ENCODE measurements at regions not wholly inside any gene's neighbourhood (a gene's known extent, or its start where the extent isn't known, plus 50 kb on each side); places are given as distances from the start of the nearest gene placed in this dataset.
"Not testable (repeated sequence)": the region's sequence is repeated elsewhere in the genome, so short reads cannot be mapped to it uniquely, and the experiment has no call there.

- intact Hi-C loops (cut with micrococcal nuclease); H3K4me1 ChIP-seq (ENCODE audit: insufficient read depth, low read length): not testable (repeated sequence)
Measured at GRCh38 chr22:10755350-10755749, 4772.6 kb upstream of the OR11H1 start.

DNA sequence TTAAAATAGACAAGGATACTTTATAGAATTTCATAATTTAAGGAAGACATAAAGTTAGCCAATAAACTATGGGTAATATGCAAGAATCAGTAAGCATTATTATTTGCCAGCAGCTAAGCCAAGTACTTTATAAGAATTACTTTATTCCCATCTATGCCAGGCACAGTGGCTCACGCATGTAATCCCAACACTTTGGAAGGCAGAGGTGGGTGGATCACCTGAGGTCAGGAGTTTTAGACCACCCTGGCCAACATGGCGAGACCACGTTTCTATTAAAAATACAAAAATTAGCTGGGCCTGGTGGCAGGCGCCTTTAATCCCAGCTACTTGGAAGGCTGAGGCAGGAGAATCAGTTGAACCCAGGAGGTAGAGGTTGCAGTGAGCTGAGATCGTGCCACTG, 4767.6 kb upstream of the OR11H1 start:
- H3K27me3 Mint-ChIP-seq; H3K27ac Mint-ChIP-seq; H3K4me1 ChIP-seq (ENCODE audit: insufficient read depth, low read length); H3K4me3 Mint-ChIP-seq; H3K9me3 ChIP-seq (ENCODE audit: control insufficient read depth in 1 of 2, low read length in 2 of 2); POLR2A ChIA-PET (ENCODE audit: partially characterized antibody); intact Hi-C loops (cut with micrococcal nuclease); H3K27ac ChIP-seq (ENCODE audit: low read depth, low read length); H3K4me3 ChIP-seq (ENCODE audit: low read length in 2 of 2); H3K27me3 ChIP-seq (ENCODE audit: insufficient read depth, low read length); H3K36me3 Mint-ChIP-seq; H3K4me1 Mint-ChIP-seq; DNase-seq; CTCF ChIA-PET (ENCODE audit: partially characterized antibody); H3K36me3 ChIP-seq (ENCODE audit: insufficient read depth, low read length): not testable (repeated sequence)
- peaks cover 3 to 56% (median 43%) of the 10 kb centered on the region in 8 donors for H3K9me3 Mint-ChIP-seq

More at GRCh38 chr22:10755350-10755749, 4772.6 kb upstream of the OR11H1 start:
- H3K27me3 Mint-ChIP-seq; POLR2A ChIA-PET (ENCODE audit: partially characterized antibody); H3K36me3 Mint-ChIP-seq; H3K4me3 ChIP-seq (ENCODE audit: low read length in 2 of 2); H3K4me3 Mint-ChIP-seq; H3K9me3 ChIP-seq (ENCODE audit: control insufficient read depth in 1 of 2, low read length in 2 of 2); DNase-seq; H3K27me3 ChIP-seq (ENCODE audit: insufficient read depth, low read length); H3K4me1 Mint-ChIP-seq; CTCF ChIA-PET (ENCODE audit: partially characterized antibody); H3K27ac ChIP-seq (ENCODE audit: low read depth, low read length); H3K36me3 ChIP-seq (ENCODE audit: insufficient read depth, low read length); H3K27ac Mint-ChIP-seq: not testable (repeated sequence)
- H3K9me3 Mint-ChIP-seq: peaks cover 3 to 60% (median 33%) of the 10 kb centered on the region in 8 donors

GRCh38 chr22:10766320-10766719, 4761.7 kb upstream of the OR11H1 start:
- H3K27ac ChIP-seq (ENCODE audit: low read depth, low read length); H3K36me3 ChIP-seq (ENCODE audit: insufficient read depth, low read length); H3K4me1 Mint-ChIP-seq; H3K4me3 ChIP-seq (ENCODE audit: low read length in 2 of 2); H3K27ac Mint-ChIP-seq; H3K27me3 ChIP-seq (ENCODE audit: insufficient read depth, low read length); intact Hi-C loops (cut with micrococcal nuclease); H3K9me3 ChIP-seq (ENCODE audit: control insufficient read depth in 1 of 2, low read length in 2 of 2); H3K4me1 ChIP-seq (ENCODE audit: insufficient read depth, low read length); H3K36me3 Mint-ChIP-seq; POLR2A ChIA-PET (ENCODE audit: partially characterized antibody); CTCF ChIA-PET (ENCODE audit: partially characterized antibody); DNase-seq; H3K27me3 Mint-ChIP-seq; H3K4me3 Mint-ChIP-seq: not testable (repeated sequence)
- peaks cover 3 to 83% (median 47%) of the 10 kb centered on the region in 8 donors for H3K9me3 Mint-ChIP-seq

DNA sequence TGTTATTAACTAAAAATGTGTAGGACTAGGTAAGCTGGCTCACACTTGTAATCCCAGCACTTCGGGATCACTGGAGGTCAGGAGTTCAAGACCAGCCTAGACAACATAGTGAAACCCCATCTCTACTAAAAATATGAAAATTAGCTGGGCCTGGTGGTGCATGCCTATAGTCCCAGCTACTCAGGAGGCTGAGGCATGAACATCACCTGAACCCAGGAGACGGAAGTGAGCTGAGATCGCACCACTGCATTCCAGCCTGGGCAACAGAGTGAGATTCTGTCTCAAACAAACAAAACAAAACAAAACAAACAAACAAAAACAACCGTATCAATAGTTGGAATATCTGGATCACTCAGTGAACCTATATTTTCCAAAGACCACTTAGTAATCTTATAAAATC, 4759.1 kb upstream of the OR11H1 start:
- H3K36me3 Mint-ChIP-seq; DNase-seq; H3K27ac ChIP-seq (ENCODE audit: low read depth, low read length); H3K27me3 ChIP-seq (ENCODE audit: insufficient read depth, low read length); H3K4me3 Mint-ChIP-seq; CTCF ChIA-PET (ENCODE audit: partially characterized antibody); POLR2A ChIA-PET (ENCODE audit: partially characterized antibody); H3K4me1 Mint-ChIP-seq; H3K27ac Mint-ChIP-seq; H3K36me3 ChIP-seq (ENCODE audit: insufficient read depth, low read length); H3K4me3 ChIP-seq (ENCODE audit: low read length in 2 of 2); H3K27me3 Mint-ChIP-seq; H3K9me3 ChIP-seq (ENCODE audit: control insufficient read depth in 1 of 2, low read length in 2 of 2); H3K4me1 ChIP-seq (ENCODE audit: insufficient read depth, low read length); intact Hi-C loops (cut with micrococcal nuclease): not testable (repeated sequence)
- H3K9me3 Mint-ChIP-seq: peaks cover 0 to 82% (median 50%) of the 10 kb centered on the region in 8 donors

- H3K27me3 ChIP-seq (ENCODE audit: insufficient read depth, low read length); CTCF ChIA-PET (ENCODE audit: partially characterized antibody); intact Hi-C loops (cut with micrococcal nuclease); H3K4me3 ChIP-seq (ENCODE audit: low read length in 2 of 2); H3K27me3 Mint-ChIP-seq; H3K27ac ChIP-seq (ENCODE audit: low read depth, low read length); DNase-seq; H3K36me3 ChIP-seq (ENCODE audit: insufficient read depth, low read length); H3K4me3 Mint-ChIP-seq; H3K27ac Mint-ChIP-seq; POLR2A ChIA-PET (ENCODE audit: partially characterized antibody); H3K4me1 ChIP-seq (ENCODE audit: insufficient read depth, low read length); H3K9me3 ChIP-seq (ENCODE audit: control insufficient read depth in 1 of 2, low read length in 2 of 2); H3K36me3 Mint-ChIP-seq; H3K4me1 Mint-ChIP-seq: not testable (repeated sequence)
- H3K9me3 Mint-ChIP-seq: peaks cover 4 to 80% (median 48%) of the 10 kb centered on the region in 8 donors
Measured at GRCh38 chr22:10771744-10772143, 4756.2 kb upstream of the OR11H1 start.

GRCh38 chr22:10773341-10773740, 4754.7 kb upstream of the OR11H1 start:
- H3K4me1 ChIP-seq (ENCODE audit: insufficient read depth, low read length); H3K27me3 Mint-ChIP-seq; CTCF ChIA-PET (ENCODE audit: partially characterized antibody); H3K27me3 ChIP-seq (ENCODE audit: insufficient read depth, low read length); POLR2A ChIA-PET (ENCODE audit: partially characterized antibody); H3K36me3 Mint-ChIP-seq; H3K4me1 Mint-ChIP-seq; H3K36me3 ChIP-seq (ENCODE audit: insufficient read depth, low read length); H3K27ac ChIP-seq (ENCODE audit: low read depth, low read length); DNase-seq; H3K27ac Mint-ChIP-seq; intact Hi-C loops (cut with micrococcal nuclease); H3K4me3 Mint-ChIP-seq; H3K4me3 ChIP-seq (ENCODE audit: low read length in 2 of 2); H3K9me3 ChIP-seq (ENCODE audit: control insufficient read depth in 1 of 2, low read length in 2 of 2): not testable (repeated sequence)
- H3K9me3 Mint-ChIP-seq: peaks cover 5 to 72% (median 44%) of the 10 kb centered on the region in 8 donors

- POLR2A ChIA-PET (ENCODE audit: partially characterized antibody); H3K27ac Mint-ChIP-seq; intact Hi-C loops (cut with micrococcal nuclease); H3K4me3 ChIP-seq (ENCODE audit: low read length in 2 of 2); H3K4me1 Mint-ChIP-seq; H3K36me3 Mint-ChIP-seq; DNase-seq; H3K4me3 Mint-ChIP-seq; CTCF ChIA-PET (ENCODE audit: partially characterized antibody); H3K36me3 ChIP-seq (ENCODE audit: insufficient read depth, low read length); H3K27me3 ChIP-seq (ENCODE audit: insufficient read depth, low read length); H3K4me1 ChIP-seq (ENCODE audit: insufficient read depth, low read length); H3K27me3 Mint-ChIP-seq; H3K9me3 ChIP-seq (ENCODE audit: control insufficient read depth in 1 of 2, low read length in 2 of 2); H3K27ac ChIP-seq (ENCODE audit: low read depth, low read length): not testable (repeated sequence)
- peaks cover 11 to 77% (median 55%) of the 10 kb centered on the region in 8 donors for H3K9me3 Mint-ChIP-seq
Measured at GRCh38 chr22:10775601-10776357, 4752.2 kb upstream of the OR11H1 start.

GRCh38 chr22:10776358-10776729, 4751.6 kb upstream of the OR11H1 start:
- H3K27ac ChIP-seq (ENCODE audit: low read depth, low read length); H3K27ac Mint-ChIP-seq; H3K36me3 ChIP-seq (ENCODE audit: insufficient read depth, low read length); H3K27me3 Mint-ChIP-seq; CTCF ChIA-PET (ENCODE audit: partially characterized antibody); H3K4me3 ChIP-seq (ENCODE audit: low read length in 2 of 2); H3K36me3 Mint-ChIP-seq; H3K27me3 ChIP-seq (ENCODE audit: insufficient read depth, low read length); intact Hi-C loops (cut with micrococcal nuclease); H3K4me1 ChIP-seq (ENCODE audit: insufficient read depth, low read length); POLR2A ChIA-PET (ENCODE audit: partially characterized antibody); DNase-seq; H3K9me3 ChIP-seq (ENCODE audit: control insufficient read depth in 1 of 2, low read length in 2 of 2); H3K4me1 Mint-ChIP-seq; H3K4me3 Mint-ChIP-seq: not testable (repeated sequence)
- H3K9me3 Mint-ChIP-seq: peaks cover 11 to 81% (median 57%) of the 10 kb centered on the region in 8 donors
